ENCODE measurements at regions not wholly inside any gene's neighbourhood (a gene's known extent, or its start where the extent isn't known, plus 50 kb on each side); places are given as distances from the start of the nearest gene placed in this dataset.

- no peak for TF ChIP-seq CHD2 (IDR thresholded peaks at IDR 0.05; ENCODE audit: low read length)
- TF ChIP-seq SP4 (IDR thresholded peaks at IDR 0.05; ENCODE audit: low read length), result no peak
- no peak for TF ChIP-seq ZNF274 (IDR thresholded peaks at IDR 0.05; ENCODE audit: borderline replicate concordance, extremely low read depth, low read length)
These were observed 177.5 kb downstream of the ZDHHC21 start (continued) for GRCh38 chr9:14515571-14516198.
